K562 (cell line): ENCODE measurements at regions not wholly inside any gene's neighbourhood (a gene's known extent, or its start where the extent isn't known, plus 50 kb on each side); places are given as distances from the start of the nearest gene placed in this dataset.

Experiments
- ATAC-seq: fragments of 200-7000 bp; cut with Tn5 transposase; 3 replicates; pipeline ENCODE4 v1.9.1; 2020; ENCODE audit warnings: moderate library complexity
- BruUV-seq: library from RNA; stranded (reverse); fragments of 400-500 nt; replicated peaks from 2 replicates; lab custom pipeline; 2021; lab: Mats Ljungman, UMichigan
- CTCF ChIA-PET: fragments of 300-600 bp; formaldehyde crosslinking; extraction: SDS; loops from one replicate; lab custom pipeline; 2021; ENCODE audit warnings: low intra/inter-chr PET ratio; lab: Yijun Ruan, JAX
- POLR2A ChIA-PET: fragments of 300-600, 350-650 bp; sonication (Branson Sonifier 250); formaldehyde crosslinking; extraction: SDS; loops from one replicate; lab custom pipeline; 2021; ENCODE audit warnings: antibody characterized with exemption, inconsistent platforms; lab: Yijun Ruan, JAX
- DNase-seq, 4 experiments: peaks; one replicate each; pipeline versions ENCODE4 v3.0.0 to v3.0.0-alpha.2; 2011 to 2018; ENCODE audit warnings: low spot score in 3 of 4, mixed read lengths in 3 of 4; ENCODE audit errors: extremely low read depth in 1 of 4
- FAIRE-seq: peaks from 2 replicates; lab custom pipeline; 2011; peaks lifted over from hg19 to GRCh38; lab: Jason Lieb, UNC
- H2AFZ ChIP-seq: 2 replicates; pipeline ENCODE4 v1.6.0; 2011; ENCODE audit warnings: low read depth, low read length, control low read depth, inconsistent platforms
- H3K27ac ChIP-seq: fragments of 200-600 bp; 3 replicates; pipeline ENCODE4 v1.8.0; 2011; ENCODE audit warnings: low read depth, mild to moderate bottlenecking, control low read depth, inconsistent platforms, low read length, moderate library complexity, mixed read lengths; ENCODE audit errors: extremely low read depth
- H3K27me3 ChIP-seq, 2 experiments: fragments of 300-600 bp in 1 of 2; 2 replicates in 1 of 2; 3 replicates in 1 of 2; pipeline versions ENCODE4 v1.6.0 to v1.8.0; 2011; ENCODE audit warnings: inconsistent platforms in 2 of 2, low read length in 2 of 2, mild to moderate bottlenecking in 1 of 2, mixed read lengths in 1 of 2, moderate library complexity in 1 of 2; ENCODE audit not compliant: control insufficient read depth in 2 of 2, insufficient read depth in 2 of 2
- H3K36me3 ChIP-seq: fragments of 300-600 bp; 3 replicates; pipeline ENCODE4 v1.8.0; 2011; ENCODE audit warnings: mild to moderate bottlenecking, low read length, inconsistent platforms; ENCODE audit not compliant: control insufficient read depth, insufficient read depth
- H3K4me1 ChIP-seq, 2 experiments: fragments of 200-600 bp in 1 of 2; replicated peaks in 1 of 2; 2 replicates in 1 of 2; 3 replicates in 1 of 2; pipeline versions ENCODE4 v1.5.1 to v1.8.0; 2011; ENCODE audit warnings: inconsistent platforms in 2 of 2, low read length in 2 of 2, mild to moderate bottlenecking in 1 of 2, mixed read lengths in 1 of 2, moderate library complexity in 1 of 2; ENCODE audit not compliant: control insufficient read depth in 2 of 2, insufficient read depth in 2 of 2
- H3K4me2 ChIP-seq: 2 replicates; pipeline ENCODE4 v1.6.1; 2011; ENCODE audit warnings: low read length, control low read depth, inconsistent platforms, mixed read lengths; ENCODE audit not compliant: insufficient read depth
- H3K4me3 ChIP-seq: fragments of 200-600 bp; sonication (generic), shearing (Covaris generic); 2 replicates; pipeline ENCODE4 v1.5.1; 2016; ENCODE audit warnings: control low read depth, inconsistent platforms
- H3K79me2 ChIP-seq: fragments of 200-600 bp; 3 replicates; pipeline ENCODE4 v1.8.0; 2011; ENCODE audit warnings: low read length, inconsistent platforms; ENCODE audit not compliant: control insufficient read depth, insufficient read depth
- H3K9ac ChIP-seq, 2 experiments: 2 replicates each; pipeline versions ENCODE4 v1.6.0 to v1.6.1; 2011; ENCODE audit warnings: low read depth in 2 of 2, low read length in 2 of 2, control low read depth in 1 of 2, inconsistent platforms in 1 of 2, mild to moderate bottlenecking in 1 of 2, mixed read lengths in 1 of 2; ENCODE audit not compliant: insufficient read depth in 1 of 2
- H3K9me1 ChIP-seq: one replicate; pipeline ENCODE4 v1.6.0; 2011; ENCODE audit warnings: inconsistent platforms, mild to moderate bottlenecking, low read length, moderate library complexity; ENCODE audit not compliant: control insufficient read depth, insufficient read depth
- H3K9me3 ChIP-seq: replicated peaks from 2 replicates; pipeline ENCODE4 v1.5.1; 2011; ENCODE audit warnings: low read depth, low read length, inconsistent platforms; ENCODE audit not compliant: control insufficient read depth, insufficient read depth
- H4K20me1 ChIP-seq: replicated peaks from 2 replicates; pipeline ENCODE4 v1.6.1; 2011; ENCODE audit warnings: low read length, inconsistent platforms, mixed read lengths; ENCODE audit not compliant: control insufficient read depth, insufficient read depth
- ARID4B ChIP-seq: sonication (generic); formaldehyde crosslinking; IDR thresholded peaks from 2 replicates; pipeline ENCODE4 v1.8.0; 2022; ENCODE audit warnings: mild to moderate bottlenecking, missing genetic modification reagents
- DIDO1 ChIP-seq: fragments of 450-650 bp; IDR thresholded peaks from 2 replicates; pipeline ENCODE4 v1.6.1; 2016; ENCODE audit warnings: low read depth, missing biosample characterization, missing genetic modification characterization
- TBL1XR1 ChIP-seq, 2 experiments: IDR thresholded peaks; 2 replicates each; pipeline ENCODE4 v1.6.1; 2012; ENCODE audit warnings: improper control_type of control experiment in 2 of 2, low read length in 2 of 2, mild to moderate bottlenecking in 1 of 2
- TFAP4 ChIP-seq: sonication (generic); formaldehyde crosslinking; IDR thresholded peaks from 2 replicates; pipeline ENCODE4 v1.8.0; 2022; ENCODE audit warnings: missing genetic modification reagents, mild to moderate bottlenecking, moderate library complexity, borderline replicate concordance
- WGBS: fragments of 100-300 bp; shearing (Covaris generic); methylation state at CpG from one replicate; pipeline ENCODE4 v1.1.6; 2016; ENCODE audit warnings: low coverage, mixed read lengths; ENCODE audit not compliant: insufficient coverage; ENCODE audit errors: missing lambda C conversion rate; 5-methylcytosine and 5-hydroxymethylcytosine counted together
- in situ Hi-C: fragments of 300-500 bp; cut with MboI; formaldehyde crosslinking; loops from 4 replicates; pipeline ENCODE4 v1.15.0; 2018; ENCODE audit warnings: inconsistent platforms, mixed read lengths
- intact Hi-C: fragments of 100-400 bp; cut with micrococcal nuclease; formaldehyde crosslinking; loops from 2 replicates; pipeline ENCODE4 v1.14.2; 2022

- no peak for TF ChIP-seq DIDO1 (tag)
- TF ChIP-seq TFAP4 (CRISPR knock-in tag) = no peak
- TF ChIP-seq ARID4B (CRISPR knock-in tag) = no peak
- TF ChIP-seq TBL1XR1 (IDR thresholded peaks at IDR 0.05; ENCODE audit: low read length in 2 of 2) = no peak
- ChIA-PET POLR2A (no interaction called here), CTCF (no interaction called here)
- H3K9me3 ChIP-seq = peaks cover 2% of the 10 kb centered on the region; the same call in 1 of the 2 replicates
- no peak overlapping the region for H3K4me3 ChIP-seq
- intact Hi-C loops (no loop called here), in situ Hi-C loops (no loop called here)
- no peak overlapping the region for H3K27ac ChIP-seq
- H3K9me1 ChIP-seq = no peaks in the 10 kb centered on the region
- no peaks in the 10 kb centered on the region for H3K36me3 ChIP-seq
- no TSS peak for BruUV-seq
- no peak overlapping the region for H3K4me2 ChIP-seq
- no peak for ATAC-seq
- no peaks in the 10 kb centered on the region for H3K27me3 ChIP-seq
- no peak overlapping the region for H3K9ac ChIP-seq
- H2AFZ ChIP-seq = no peak overlapping the region
- 0% methylated on average over 3 of the region's 3 CpGs for WGBS
- H3K4me1 ChIP-seq = no peaks in the 10 kb centered on the region
- H3K79me2 ChIP-seq = no peaks in the 10 kb centered on the region
- DNase-seq = no peak
- FAIRE-seq = no peak
- H4K20me1 ChIP-seq = no peaks in the 10 kb centered on the region
Observed at GRCh38 chr1:72394457-72394856, 112.1 kb upstream of the NEGR1 start.
